ENCODE measurements at regions not wholly inside any gene's neighbourhood (a gene's known extent, or its start where the extent isn't known, plus 50 kb on each side); places are given as distances from the start of the nearest gene placed in this dataset.

GRCh38 chr17:79678736-79679255, 51.9 kb upstream of the ENPP7 start:
- peaks cover 2% of the 10 kb centered on the region for H3K9me3 Mint-ChIP-seq
- CTCF ChIA-PET: interaction anchor here (1.4 to 2.1 kb wide), 3 partner anchors 8 to 20 kb away, joined by 4 to 10 read pairs (median 5); no protein-coding TSS in a partner anchor
- TF ChIP-seq SMAD3 (CRISPR knock-in tag; IDR thresholded peaks at IDR 0.05; ENCODE audit: borderline replicate concordance): no peak
- TF ChIP-seq ARID4B (CRISPR knock-in tag; IDR thresholded peaks at IDR 0.05; ENCODE audit: borderline replicate concordance): no peak
- TF ChIP-seq USF2 (CRISPR knock-in tag; IDR thresholded peaks at IDR 0.05): no peak
- TF ChIP-seq NFYB (CRISPR knock-in tag; conservative IDR thresholded peaks at IDR 0.05; ENCODE audit: low read depth): no peak
- no peak for TF ChIP-seq NR3C1 (CRISPR knock-in tag; conservative IDR thresholded peaks at IDR 0.05; ENCODE audit: low read depth)
- TF ChIP-seq CBFB (CRISPR knock-in tag; IDR thresholded peaks at IDR 0.05; ENCODE audit: low read depth): no peak
- no peak for TF ChIP-seq EMX1 (CRISPR knock-in tag; IDR thresholded peaks at IDR 0.05)
- TF ChIP-seq KAT7 (CRISPR knock-in tag; IDR thresholded peaks at IDR 0.05; ENCODE audit: borderline replicate concordance): no peak
- no peak for TF ChIP-seq ETV6 (CRISPR knock-in tag; IDR thresholded peaks at IDR 0.05)
- TF ChIP-seq OVOL2 (CRISPR knock-in tag; IDR thresholded peaks at IDR 0.05; ENCODE audit: borderline replicate concordance): no peak
- TF ChIP-seq ZNF425 (CRISPR knock-in tag; conservative IDR thresholded peaks at IDR 0.05): no peak
- TF ChIP-seq GTF2I (CRISPR knock-in tag; conservative IDR thresholded peaks at IDR 0.05): no peak
- TF ChIP-seq CDX4 (CRISPR knock-in tag; IDR thresholded peaks at IDR 0.05; ENCODE audit: borderline replicate concordance): no peak
- no peak for TF ChIP-seq SMAD4 (CRISPR knock-in tag; IDR thresholded peaks at IDR 0.05)
- no peak for TF ChIP-seq ATF1 (CRISPR knock-in tag; IDR thresholded peaks at IDR 0.05)
- TF ChIP-seq FOXP4 (CRISPR knock-in tag; IDR thresholded peaks at IDR 0.05): no peak
- TF ChIP-seq RELA (CRISPR knock-in tag; IDR thresholded peaks at IDR 0.05; ENCODE audit: borderline replicate concordance): no peak
- no peak for TF ChIP-seq ESRRA (CRISPR knock-in tag; IDR thresholded peaks at IDR 0.05; ENCODE audit: borderline replicate concordance)
- 0 out of 2 replicates have a peak, but pooled peaks cover under 1% of the 10 kb centered on the region for H3K36me3 Mint-ChIP-seq
- H3K4me1 Mint-ChIP-seq: peaks cover 5% of the 10 kb centered on the region; the same call in 1 of the 2 replicates
- POLR2A ChIA-PET: no interaction called here
- H3K27me3 Mint-ChIP-seq (ENCODE audit: low read depth): peaks cover 4% of the 10 kb centered on the region; the same call in 1 of the 2 replicates
- H3K4me3 Mint-ChIP-seq: no peak overlapping the region
- H3K27ac Mint-ChIP-seq: no peak overlapping the region; the same call in 1 of the 2 replicates
- ATAC-seq (no peak), DNase-seq (ENCODE audit: low spot score) (no peak)

Measured in WTC11 (cell line).